H1 (cell line): ENCODE measurements at regions not wholly inside any gene's neighbourhood (a gene's known extent, or its start where the extent isn't known, plus 50 kb on each side); places are given as distances from the start of the nearest gene placed in this dataset.

ENCODE experiments used
- CTCF ChIA-PET: fragments of 300-600 bp; sonication (Branson Sonifier 250); formaldehyde crosslinking; loops from one replicate; lab custom pipeline; 2021; ENCODE audit not compliant: partially characterized antibody; lab: Charles Lee
- POLR2A ChIA-PET: fragments of 300-600 bp; sonication (Branson Sonifier 250); formaldehyde crosslinking; loops from one replicate; lab custom pipeline; 2021; ENCODE audit warnings: inconsistent platforms; ENCODE audit not compliant: partially characterized antibody; lab: Charles Lee
- DNase-seq, 2 experiments: peaks; one replicate each; pipeline versions ENCODE4 v3.0.0 to v3.0.0-alpha.2; 2010 to 2022; ENCODE audit warnings: low spot score in 2 of 2, low read depth in 1 of 2, mixed read lengths in 1 of 2
- FAIRE-seq: peaks from 2 replicates; lab custom pipeline; 2011; peaks lifted over from hg19 to GRCh38; lab: Jason Lieb, UNC
- H2AFZ ChIP-seq: 2 replicates; pipeline ENCODE4 v1.8.1; 2012; ENCODE audit warnings: low read length, inconsistent platforms
- H2AK5ac ChIP-seq: 2 replicates; pipeline ENCODE4 v1.6.1; 2013; ENCODE audit warnings: low read depth, low read length
- H2BK120ac ChIP-seq: replicated peaks from 2 replicates; pipeline ENCODE3; 2013; ENCODE audit warnings: low read depth, low read length, inconsistent platforms
- H2BK12ac ChIP-seq: 2 replicates; pipeline ENCODE4 v1.6.1; 2013; ENCODE audit warnings: low read depth, low read length
- H2BK15ac ChIP-seq: 2 replicates; pipeline ENCODE4 v1.6.1; 2013; ENCODE audit warnings: low read length
- H2BK20ac ChIP-seq: 2 replicates; pipeline ENCODE4 v1.6.1; 2013; ENCODE audit warnings: low read length
- H2BK5ac ChIP-seq: 2 replicates; pipeline ENCODE4 v1.6.1; 2013; ENCODE audit warnings: low read depth, low read length
- H3K14ac ChIP-seq: 2 replicates; pipeline ENCODE4 v1.6.1; 2013; ENCODE audit warnings: inconsistent platforms; ENCODE audit not compliant: insufficient read length
- H3K18ac ChIP-seq: 2 replicates; pipeline ENCODE4 v1.6.1; 2013; ENCODE audit warnings: low read length; ENCODE audit errors: extremely low read depth
- H3K23ac ChIP-seq: 2 replicates; pipeline ENCODE4 v1.6.1; 2013; ENCODE audit warnings: inconsistent platforms; ENCODE audit not compliant: insufficient read length
- H3K23me2 ChIP-seq: 2 replicates; pipeline ENCODE4 v1.6.1; 2013; ENCODE audit warnings: low read depth, low read length
- H3K27ac ChIP-seq: 2 replicates; pipeline ENCODE4 v1.6.1; 2011; ENCODE audit warnings: low read depth, low read length, inconsistent platforms
- H3K27me3 ChIP-seq, 4 experiments: replicated peaks in 1 of 4; 1 replicate in 1 of 4; 2 replicates in 3 of 4; pipeline versions ENCODE4 v1.6.1 to v1.8.1; 2011 to 2013; ENCODE audit warnings: low read length in 3 of 4, mild to moderate bottlenecking in 3 of 4, inconsistent platforms in 2 of 4, mixed read lengths in 2 of 4, moderate library complexity in 1 of 4; ENCODE audit not compliant: control insufficient read depth in 3 of 4, insufficient read depth in 3 of 4; ENCODE audit errors: extremely low read depth in 1 of 4
- H3K36me3 ChIP-seq, 4 experiments: 2 replicates each; pipeline versions ENCODE4 v1.6.1 to v1.8.1; 2011 to 2013; ENCODE audit warnings: mild to moderate bottlenecking in 4 of 4, low read length in 3 of 4, moderate library complexity in 2 of 4, control low read depth in 1 of 4, inconsistent platforms in 1 of 4; ENCODE audit not compliant: insufficient read depth in 4 of 4, control insufficient read depth in 2 of 4
- H3K4ac ChIP-seq: replicated peaks from 2 replicates; pipeline ENCODE3; 2013; ENCODE audit warnings: low read length, low read depth, mixed read lengths, inconsistent platforms; ENCODE audit not compliant: insufficient read length
- H3K4me1 ChIP-seq, 4 experiments: replicated peaks in 1 of 4; 1 replicate in 1 of 4; 2 replicates in 3 of 4; pipeline versions ENCODE4 v1.6.1 to v1.8.1; 2011 to 2013; ENCODE audit warnings: low read length in 3 of 4, inconsistent platforms in 2 of 4, mixed read lengths in 1 of 4; ENCODE audit not compliant: insufficient read depth in 4 of 4, control insufficient read depth in 3 of 4
- H3K4me2 ChIP-seq, 2 experiments: 2 replicates each; pipeline versions ENCODE4 v1.6.1 to v1.8.1; 2011 to 2013; ENCODE audit warnings: low read depth in 2 of 2, low read length in 2 of 2, control low read depth in 1 of 2, inconsistent platforms in 1 of 2, mild to moderate bottlenecking in 1 of 2; ENCODE audit not compliant: insufficient read depth in 1 of 2
- H3K4me3 ChIP-seq, 4 experiments: fragments of 200-600, 300-600 bp in 1 of 4; sonication (generic), shearing (Covaris generic), sonication (Bioruptor Twin) in 1 of 4; 2 replicates each; pipeline versions ENCODE4 v1.5.1 to v1.8.1; 2011 to 2016; ENCODE audit warnings: low read length in 4 of 4, low read depth in 3 of 4, control low read depth in 2 of 4, inconsistent platforms in 2 of 4, mild to moderate bottlenecking in 2 of 4, mixed read lengths in 1 of 4, moderate library complexity in 1 of 4; ENCODE audit not compliant: insufficient read depth in 2 of 4; ENCODE audit errors: extremely low read depth in 1 of 4
- H3K56ac ChIP-seq: replicated peaks from 2 replicates; pipeline ENCODE3; 2013; ENCODE audit warnings: low read depth, mild to moderate bottlenecking, mixed read lengths, low read length, inconsistent platforms; ENCODE audit not compliant: insufficient read length
- H3K79me1 ChIP-seq: 2 replicates; pipeline ENCODE4 v1.6.1; 2013; ENCODE audit warnings: low read depth, low read length, control low read depth
- H3K79me2 ChIP-seq, 2 experiments: 2 replicates each; pipeline versions ENCODE4 v1.6.1 to v1.8.1; 2012 to 2013; ENCODE audit warnings: low read length in 2 of 2, mild to moderate bottlenecking in 2 of 2, inconsistent platforms in 1 of 2; ENCODE audit not compliant: insufficient read depth in 2 of 2, control insufficient read depth in 1 of 2
- H3K9ac ChIP-seq, 4 experiments: replicated peaks in 1 of 4; 1 replicate in 1 of 4; 2 replicates in 3 of 4; pipeline versions ENCODE4 v1.6.1 to v1.8.1; 2011 to 2013; ENCODE audit warnings: low read depth in 3 of 4, low read length in 3 of 4, control low read depth in 2 of 4, mild to moderate bottlenecking in 2 of 4, moderate library complexity in 2 of 4, inconsistent platforms in 1 of 4; ENCODE audit errors: extremely low read depth in 1 of 4
- H3K9me3 ChIP-seq, 2 experiments: 2 replicates each; pipeline versions ENCODE4 v1.6.1 to v1.8.1; 2012 to 2013; ENCODE audit warnings: mild to moderate bottlenecking in 2 of 2, moderate library complexity in 2 of 2, control low read depth in 1 of 2, inconsistent platforms in 1 of 2, low read depth in 1 of 2, low read length in 1 of 2, mixed read lengths in 1 of 2; ENCODE audit not compliant: insufficient read depth in 2 of 2
- H4K20me1 ChIP-seq, 2 experiments: replicated peaks in 1 of 2; 2 replicates each; pipeline versions ENCODE3 to v1.8.1; 2011 to 2013; ENCODE audit warnings: inconsistent platforms in 2 of 2, low read length in 2 of 2, mild to moderate bottlenecking in 1 of 2; ENCODE audit not compliant: insufficient read depth in 2 of 2, control insufficient read depth in 1 of 2
- H4K5ac ChIP-seq: 2 replicates; pipeline ENCODE4 v1.6.1; 2013; ENCODE audit warnings: low read length, low read depth, mixed read lengths, inconsistent platforms; ENCODE audit not compliant: insufficient read length
- H4K8ac ChIP-seq: 2 replicates; pipeline ENCODE4 v1.8.0; 2013; ENCODE audit warnings: mild to moderate bottlenecking, moderate library complexity, low read length, inconsistent platforms; ENCODE audit not compliant: insufficient read depth; ENCODE audit errors: extremely low read depth
- H4K91ac ChIP-seq: replicated peaks from 2 replicates; pipeline ENCODE3; 2013; ENCODE audit warnings: low read length, mixed read lengths, inconsistent platforms; ENCODE audit not compliant: insufficient read length
- KDM1A ChIP-seq: fragments of 200-600, 300-600 bp; sonication (generic); IDR thresholded peaks from 2 replicates; pipeline ENCODE4 v1.7.1; 2016; ENCODE audit warnings: mild to moderate bottlenecking, low read length, borderline replicate concordance
- POU5F1 ChIP-seq: IDR thresholded peaks from 2 replicates; pipeline ENCODE4 v1.6.1; 2011; ENCODE audit warnings: low read depth, mild to moderate bottlenecking, low read length, moderate library complexity
- RBBP5 ChIP-seq: IDR thresholded peaks from 2 replicates; pipeline ENCODE4 v1.7.1; 2012; ENCODE audit warnings: low read depth, mild to moderate bottlenecking, inconsistent platforms, low read length, moderate library complexity, borderline replicate concordance
- WGBS, 2 experiments: shearing (Covaris generic) in 1 of 2; methylation state at CpG; one replicate each; pipeline versions ENCODE4 v1.1.6 to v1.1.7; 2013 to 2015; ENCODE audit warnings: low lambda C conversion rate in 2 of 2, mixed read lengths in 2 of 2, inconsistent platforms in 1 of 2, low coverage in 1 of 2, missing lambda C conversion rate in 1 of 2; ENCODE audit not compliant: insufficient replicate concordance in 2 of 2, insufficient coverage in 1 of 2, insufficient read length in 1 of 2; ENCODE audit errors: extremely low coverage in 1 of 2, missing lambda C conversion rate in 1 of 2; 5-methylcytosine and 5-hydroxymethylcytosine counted together

DNA sequence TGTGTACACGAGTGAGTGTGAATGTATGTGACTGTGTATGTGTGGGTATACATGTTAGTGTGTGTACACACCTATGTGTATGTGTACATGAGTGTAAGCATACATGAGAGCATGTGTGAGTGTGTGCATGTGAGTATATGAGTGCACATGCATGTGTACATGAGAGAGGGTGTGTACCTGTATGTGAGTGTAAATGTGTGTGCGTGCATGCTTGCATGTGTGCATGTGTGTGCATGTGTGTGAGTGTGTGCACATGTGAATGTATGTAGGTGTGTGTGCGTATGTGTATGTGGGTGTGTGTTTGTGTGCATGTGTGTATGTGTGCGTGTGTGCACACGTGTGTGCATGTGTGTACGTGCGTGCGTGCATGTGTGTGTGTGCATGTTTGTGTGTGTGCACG, 183.4 kb downstream of the BMP7 start:
- WGBS, 2 experiments = 88% methylated on average over 9 of the region's 9 CpGs; no CpG with 5 or more reads in 1 of the 2 experiments
- Histone ChIP-seq H2BK15ac (no peak overlapping the region), H3K4ac (no peak overlapping the region), H3K9ac (no peak overlapping the region; a peak in 1 of 7 replicates), H2BK5ac (no peak overlapping the region), H3K4me2 (no peak overlapping the region), H4K5ac (no peak overlapping the region), H3K27ac (no peak overlapping the region), H3K36me3 (no peaks in the 10 kb centered on the region), H2AK5ac (no peak overlapping the region), H3K23me2 (no peaks in the 10 kb centered on the region), H3K27me3 (no peaks in the 10 kb centered on the region; a peak in 3 of 7 replicates), H3K18ac (no peak overlapping the region), H4K20me1 (peaks cover 0 to 5% of the 10 kb centered on the region in 2 experiments), H3K14ac (no peak overlapping the region), H3K4me1 (no peaks in the 10 kb centered on the region), H2BK12ac (no peak overlapping the region), H2AFZ (no peak overlapping the region), H3K4me3 (no peak overlapping the region), H4K8ac (no peak overlapping the region), H2BK20ac (no peak overlapping the region), H3K23ac (no peak overlapping the region), H2BK120ac (no peak overlapping the region), H4K91ac (no peak overlapping the region), H3K9me3 (peaks cover 0 to 5% of the 10 kb centered on the region in 2 experiments; a peak in 2 of 4 replicates), H3K56ac (no peak overlapping the region), H3K79me2 (no peaks in the 10 kb centered on the region; a peak in 1 of 4 replicates), H3K79me1 (no peaks in the 10 kb centered on the region)
- CTCF ChIA-PET = interaction anchor here (0.9 kb wide), 1 partner anchor 24 kb away, joined by 3 read pairs; no protein-coding TSS in a partner anchor
- DNase-seq = no peak
- POLR2A ChIA-PET = no interaction called here
- TF ChIP-seq POU5F1 = no peak
- no peak for TF ChIP-seq RBBP5
- peak; percentile 33; the same call in 1 of the 2 replicates for TF ChIP-seq KDM1A
- no peak for FAIRE-seq
